ENCODE measurements at regions not wholly inside any gene's neighbourhood (a gene's known extent, or its start where the extent isn't known, plus 50 kb on each side); places are given as distances from the start of the nearest gene placed in this dataset.

- ATAC-seq (replicated peaks in 1 of 2) (no peak), DNase-seq (no peak)
- Mint-ChIP-seq H3K27ac (no peak overlapping the region), H3K9me3 (peaks cover 3 to 5% of the 10 kb centered on the region in 2 donors), H3K27me3 (ENCODE audit: low read depth) (no peaks in the 10 kb centered on the region), H3K4me1 (ENCODE audit: low read depth) (no peaks in the 10 kb centered on the region), H3K4me3 (no peak overlapping the region), H3K36me3 (ENCODE audit: insufficient read depth in 2 of 2) (no peaks in the 10 kb centered on the region)
Observed at GRCh38 chr4:175033162-175033561, 115.0 kb downstream of the ADAM29 start.

- H3K4me3 Mint-ChIP-seq, result no peak overlapping the region
- DNase-seq (no peak), ATAC-seq (replicated peaks in 1 of 2) (no peak)
- H3K36me3 Mint-ChIP-seq (ENCODE audit: insufficient read depth in 2 of 2), result no peaks in the 10 kb centered on the region
- H3K4me1 Mint-ChIP-seq (ENCODE audit: low read depth), result no peaks in the 10 kb centered on the region
- no peak overlapping the region for H3K27ac Mint-ChIP-seq
- no peaks in the 10 kb centered on the region for H3K27me3 Mint-ChIP-seq (ENCODE audit: low read depth)
- H3K9me3 Mint-ChIP-seq, result peaks cover 2 to 3% of the 10 kb centered on the region in 2 donors
Observed at GRCh38 chr4:175034007-175034406, 115.8 kb downstream of the ADAM29 start.

GRCh38 chr4:175034986-175035705 is 117.0 kb downstream of the ADAM29 start:
- DNase-seq (no peak), ATAC-seq (replicated peaks in 1 of 2) (no peak)
- H3K4me1 Mint-ChIP-seq (ENCODE audit: low read depth), result no peaks in the 10 kb centered on the region
- H3K27ac Mint-ChIP-seq, result no peak overlapping the region
- no peak overlapping the region for H3K4me3 Mint-ChIP-seq
- no peaks in the 10 kb centered on the region for H3K36me3 Mint-ChIP-seq (ENCODE audit: insufficient read depth in 2 of 2)
- H3K27me3 Mint-ChIP-seq (ENCODE audit: low read depth), result no peaks in the 10 kb centered on the region
- H3K9me3 Mint-ChIP-seq, result peaks cover 0 to 2% of the 10 kb centered on the region in 2 donors

GRCh38 chr4:175035905-175036304 is 117.7 kb downstream of the ADAM29 start:
- H3K36me3 Mint-ChIP-seq (ENCODE audit: insufficient read depth in 2 of 2), result no peaks in the 10 kb centered on the region
- peaks cover 0 to 2% of the 10 kb centered on the region in 2 donors for H3K9me3 Mint-ChIP-seq
- H3K4me3 Mint-ChIP-seq, result no peak overlapping the region
- H3K4me1 Mint-ChIP-seq (ENCODE audit: low read depth), result no peaks in the 10 kb centered on the region
- ATAC-seq (replicated peaks in 1 of 2), result no peak
- H3K27ac Mint-ChIP-seq, result no peak overlapping the region
- no peaks in the 10 kb centered on the region for H3K27me3 Mint-ChIP-seq (ENCODE audit: low read depth)
- DNase-seq, result no peak

- H3K27ac Mint-ChIP-seq, result no peak overlapping the region
- no peak overlapping the region for H3K4me3 Mint-ChIP-seq
Observed at GRCh38 chr4:175048111-175048784, 130.1 kb downstream of the ADAM29 start.

GRCh38 chr4:175048906-175049305 is 130.7 kb downstream of the ADAM29 start:
- Mint-ChIP-seq H3K27ac (no peak overlapping the region), H3K9me3 (peaks cover 0 to 3% of the 10 kb centered on the region in 2 donors), H3K4me3 (no peak overlapping the region), H3K27me3 (ENCODE audit: low read depth) (no peaks in the 10 kb centered on the region), H3K36me3 (ENCODE audit: insufficient read depth in 2 of 2) (no peaks in the 10 kb centered on the region), H3K4me1 (ENCODE audit: low read depth) (no peaks in the 10 kb centered on the region)
- ATAC-seq (replicated peaks in 1 of 2) (no peak), DNase-seq (no peak)

More at GRCh38 chr4:175048111-175048784, 130.1 kb downstream of the ADAM29 start:
- H3K27me3 Mint-ChIP-seq (ENCODE audit: low read depth), result no peaks in the 10 kb centered on the region
- H3K4me1 Mint-ChIP-seq (ENCODE audit: low read depth), result no peaks in the 10 kb centered on the region
- no peak for DNase-seq
- H3K9me3 Mint-ChIP-seq, result peaks cover 0 to 3% of the 10 kb centered on the region in 2 donors
- no peaks in the 10 kb centered on the region for H3K36me3 Mint-ChIP-seq (ENCODE audit: insufficient read depth in 2 of 2)
- no peak for ATAC-seq (replicated peaks in 1 of 2)

- ATAC-seq (replicated peaks in 1 of 2) (no peak), DNase-seq (no peak)
- H3K9me3 Mint-ChIP-seq, result peaks cover 2 to 6% of the 10 kb centered on the region in 2 donors
Observed at GRCh38 chr4:175051974-175052373, 133.8 kb downstream of the ADAM29 start.

GRCh38 chr4:175054980-175055379 is 136.8 kb downstream of the ADAM29 start:
- no peak for DNase-seq
- Mint-ChIP-seq H3K4me3 (no peak overlapping the region), H3K36me3 (ENCODE audit: insufficient read depth in 2 of 2) (no peaks in the 10 kb centered on the region), H3K9me3 (peaks cover 2 to 6% of the 10 kb centered on the region in 2 donors), H3K4me1 (ENCODE audit: low read depth) (no peaks in the 10 kb centered on the region), H3K27ac (no peak overlapping the region), H3K27me3 (ENCODE audit: low read depth) (no peaks in the 10 kb centered on the region)
- ATAC-seq (replicated peaks in 1 of 2), result no peak

More at GRCh38 chr4:175051974-175052373, 133.8 kb downstream of the ADAM29 start:
- Mint-ChIP-seq H3K4me3 (no peak overlapping the region), H3K4me1 (ENCODE audit: low read depth) (no peaks in the 10 kb centered on the region), H3K27me3 (ENCODE audit: low read depth) (no peaks in the 10 kb centered on the region), H3K36me3 (ENCODE audit: insufficient read depth in 2 of 2) (no peaks in the 10 kb centered on the region), H3K27ac (no peak overlapping the region)

- H3K9me3 Mint-ChIP-seq, result peaks cover 4 to 7% of the 10 kb centered on the region in 2 donors
- no peak overlapping the region for H3K27ac Mint-ChIP-seq
- no peaks in the 10 kb centered on the region for H3K4me1 Mint-ChIP-seq (ENCODE audit: low read depth)
- DNase-seq (no peak), ATAC-seq (replicated peaks in 1 of 2) (no peak)
- H3K4me3 Mint-ChIP-seq, result no peak overlapping the region
- no peaks in the 10 kb centered on the region for H3K36me3 Mint-ChIP-seq (ENCODE audit: insufficient read depth in 2 of 2)
- H3K27me3 Mint-ChIP-seq (ENCODE audit: low read depth), result no peaks in the 10 kb centered on the region
Observed at GRCh38 chr4:175062183-175062592, 144.0 kb downstream of the ADAM29 start.

- H3K27ac Mint-ChIP-seq, result no peak overlapping the region
Observed at GRCh38 chr4:175065228-175065627, 147.1 kb downstream of the ADAM29 start.

GRCh38 chr4:175066923-175067627 is 148.9 kb downstream of the ADAM29 start:
- DNase-seq (no peak), ATAC-seq (replicated peaks in 1 of 2) (no peak)
- Mint-ChIP-seq H3K36me3 (ENCODE audit: insufficient read depth in 2 of 2) (no peaks in the 10 kb centered on the region), H3K4me3 (no peak overlapping the region), H3K4me1 (ENCODE audit: low read depth) (no peaks in the 10 kb centered on the region), H3K27me3 (ENCODE audit: low read depth) (no peaks in the 10 kb centered on the region), H3K9me3 (peaks cover 6 to 10% of the 10 kb centered on the region in 2 donors), H3K27ac (no peak overlapping the region)

More at GRCh38 chr4:175065228-175065627, 147.1 kb downstream of the ADAM29 start:
- DNase-seq, result no peak
- Mint-ChIP-seq H3K27me3 (ENCODE audit: low read depth) (no peaks in the 10 kb centered on the region), H3K4me3 (no peak overlapping the region), H3K4me1 (ENCODE audit: low read depth) (no peaks in the 10 kb centered on the region), H3K36me3 (ENCODE audit: insufficient read depth in 2 of 2) (no peaks in the 10 kb centered on the region), H3K9me3 (peaks cover 4 to 9% of the 10 kb centered on the region in 2 donors)
- ATAC-seq (replicated peaks in 1 of 2), result no peak

- Mint-ChIP-seq H3K27ac (no peak overlapping the region), H3K27me3 (ENCODE audit: low read depth) (no peaks in the 10 kb centered on the region), H3K4me3 (no peak overlapping the region), H3K36me3 (ENCODE audit: insufficient read depth in 2 of 2) (no peaks in the 10 kb centered on the region), H3K4me1 (ENCODE audit: low read depth) (no peaks in the 10 kb centered on the region), H3K9me3 (peaks cover 6 to 12% of the 10 kb centered on the region in 2 donors)
- no peak for DNase-seq
- ATAC-seq (replicated peaks in 1 of 2), result no peak
Observed at GRCh38 chr4:175068266-175068665, 150.1 kb downstream of the ADAM29 start.

GRCh38 chr4:175070444-175070843 is 152.3 kb downstream of the ADAM29 start:
- no peak for ATAC-seq (replicated peaks in 1 of 2)

More at GRCh38 chr4:175070444-175070843, 152.3 kb downstream of the ADAM29 start:
- Mint-ChIP-seq H3K27me3 (ENCODE audit: low read depth) (no peaks in the 10 kb centered on the region), H3K9me3 (peaks cover 2 to 13% of the 10 kb centered on the region in 2 donors), H3K4me3 (no peak overlapping the region), H3K4me1 (ENCODE audit: low read depth) (no peaks in the 10 kb centered on the region), H3K27ac (no peak overlapping the region), H3K36me3 (ENCODE audit: insufficient read depth in 2 of 2) (no peaks in the 10 kb centered on the region)
- DNase-seq, result no peak
